H1 (cell line): ENCODE measurements at regions not wholly inside any gene's neighbourhood (a gene's known extent, or its start where the extent isn't known, plus 50 kb on each side); places are given as distances from the start of the nearest gene placed in this dataset.

Experiments used
- CTCF ChIA-PET: fragments of 300-600 bp; sonication (Branson Sonifier 250); formaldehyde crosslinking; loops from one replicate; lab custom pipeline; 2021; ENCODE audit not compliant: partially characterized antibody; lab: Charles Lee
- POLR2A ChIA-PET: fragments of 300-600 bp; sonication (Branson Sonifier 250); formaldehyde crosslinking; loops from one replicate; lab custom pipeline; 2021; ENCODE audit warnings: inconsistent platforms; ENCODE audit not compliant: partially characterized antibody; lab: Charles Lee
- DNase-seq, 2 experiments: peaks; one replicate each; pipeline versions ENCODE4 v3.0.0 to v3.0.0-alpha.2; 2010 to 2022; ENCODE audit warnings: low spot score in 2 of 2, low read depth in 1 of 2, mixed read lengths in 1 of 2
- FAIRE-seq: peaks from 2 replicates; lab custom pipeline; 2011; peaks lifted over from hg19 to GRCh38; lab: Jason Lieb, UNC
- H2AFZ ChIP-seq: 2 replicates; pipeline ENCODE4 v1.8.1; 2012; ENCODE audit warnings: low read length, inconsistent platforms
- H2AK5ac ChIP-seq: 2 replicates; pipeline ENCODE4 v1.6.1; 2013; ENCODE audit warnings: low read depth, low read length
- H2BK120ac ChIP-seq: replicated peaks from 2 replicates; pipeline ENCODE3; 2013; ENCODE audit warnings: low read depth, low read length, inconsistent platforms
- H2BK12ac ChIP-seq: 2 replicates; pipeline ENCODE4 v1.6.1; 2013; ENCODE audit warnings: low read depth, low read length
- H2BK15ac ChIP-seq: 2 replicates; pipeline ENCODE4 v1.6.1; 2013; ENCODE audit warnings: low read length
- H2BK20ac ChIP-seq: 2 replicates; pipeline ENCODE4 v1.6.1; 2013; ENCODE audit warnings: low read length
- H2BK5ac ChIP-seq: 2 replicates; pipeline ENCODE4 v1.6.1; 2013; ENCODE audit warnings: low read depth, low read length
- H3K14ac ChIP-seq: 2 replicates; pipeline ENCODE4 v1.6.1; 2013; ENCODE audit warnings: inconsistent platforms; ENCODE audit not compliant: insufficient read length
- H3K18ac ChIP-seq: 2 replicates; pipeline ENCODE4 v1.6.1; 2013; ENCODE audit warnings: low read length; ENCODE audit errors: extremely low read depth
- H3K23ac ChIP-seq: 2 replicates; pipeline ENCODE4 v1.6.1; 2013; ENCODE audit warnings: inconsistent platforms; ENCODE audit not compliant: insufficient read length
- H3K23me2 ChIP-seq: 2 replicates; pipeline ENCODE4 v1.6.1; 2013; ENCODE audit warnings: low read depth, low read length
- H3K27ac ChIP-seq: 2 replicates; pipeline ENCODE4 v1.6.1; 2011; ENCODE audit warnings: low read depth, low read length, inconsistent platforms
- H3K27me3 ChIP-seq, 4 experiments: replicated peaks in 1 of 4; 1 replicate in 1 of 4; 2 replicates in 3 of 4; pipeline versions ENCODE4 v1.6.1 to v1.8.1; 2011 to 2013; ENCODE audit warnings: low read length in 3 of 4, mild to moderate bottlenecking in 3 of 4, inconsistent platforms in 2 of 4, mixed read lengths in 2 of 4, moderate library complexity in 1 of 4; ENCODE audit not compliant: control insufficient read depth in 3 of 4, insufficient read depth in 3 of 4; ENCODE audit errors: extremely low read depth in 1 of 4
- H3K36me3 ChIP-seq, 4 experiments: 2 replicates each; pipeline versions ENCODE4 v1.6.1 to v1.8.1; 2011 to 2013; ENCODE audit warnings: mild to moderate bottlenecking in 4 of 4, low read length in 3 of 4, moderate library complexity in 2 of 4, control low read depth in 1 of 4, inconsistent platforms in 1 of 4; ENCODE audit not compliant: insufficient read depth in 4 of 4, control insufficient read depth in 2 of 4
- H3K4ac ChIP-seq: replicated peaks from 2 replicates; pipeline ENCODE3; 2013; ENCODE audit warnings: low read length, low read depth, mixed read lengths, inconsistent platforms; ENCODE audit not compliant: insufficient read length
- H3K4me1 ChIP-seq, 4 experiments: replicated peaks in 1 of 4; 1 replicate in 1 of 4; 2 replicates in 3 of 4; pipeline versions ENCODE4 v1.6.1 to v1.8.1; 2011 to 2013; ENCODE audit warnings: low read length in 3 of 4, inconsistent platforms in 2 of 4, mixed read lengths in 1 of 4; ENCODE audit not compliant: insufficient read depth in 4 of 4, control insufficient read depth in 3 of 4
- H3K4me2 ChIP-seq, 2 experiments: 2 replicates each; pipeline versions ENCODE4 v1.6.1 to v1.8.1; 2011 to 2013; ENCODE audit warnings: low read depth in 2 of 2, low read length in 2 of 2, control low read depth in 1 of 2, inconsistent platforms in 1 of 2, mild to moderate bottlenecking in 1 of 2; ENCODE audit not compliant: insufficient read depth in 1 of 2
- H3K4me3 ChIP-seq, 4 experiments: fragments of 200-600, 300-600 bp in 1 of 4; sonication (generic), shearing (Covaris generic), sonication (Bioruptor Twin) in 1 of 4; 2 replicates each; pipeline versions ENCODE4 v1.5.1 to v1.8.1; 2011 to 2016; ENCODE audit warnings: low read length in 4 of 4, low read depth in 3 of 4, control low read depth in 2 of 4, inconsistent platforms in 2 of 4, mild to moderate bottlenecking in 2 of 4, mixed read lengths in 1 of 4, moderate library complexity in 1 of 4; ENCODE audit not compliant: insufficient read depth in 2 of 4; ENCODE audit errors: extremely low read depth in 1 of 4
- H3K56ac ChIP-seq: replicated peaks from 2 replicates; pipeline ENCODE3; 2013; ENCODE audit warnings: low read depth, mild to moderate bottlenecking, mixed read lengths, low read length, inconsistent platforms; ENCODE audit not compliant: insufficient read length
- H3K79me1 ChIP-seq: 2 replicates; pipeline ENCODE4 v1.6.1; 2013; ENCODE audit warnings: low read depth, low read length, control low read depth
- H3K79me2 ChIP-seq, 2 experiments: 2 replicates each; pipeline versions ENCODE4 v1.6.1 to v1.8.1; 2012 to 2013; ENCODE audit warnings: low read length in 2 of 2, mild to moderate bottlenecking in 2 of 2, inconsistent platforms in 1 of 2; ENCODE audit not compliant: insufficient read depth in 2 of 2, control insufficient read depth in 1 of 2
- H3K9ac ChIP-seq, 4 experiments: replicated peaks in 1 of 4; 1 replicate in 1 of 4; 2 replicates in 3 of 4; pipeline versions ENCODE4 v1.6.1 to v1.8.1; 2011 to 2013; ENCODE audit warnings: low read depth in 3 of 4, low read length in 3 of 4, control low read depth in 2 of 4, mild to moderate bottlenecking in 2 of 4, moderate library complexity in 2 of 4, inconsistent platforms in 1 of 4; ENCODE audit errors: extremely low read depth in 1 of 4
- H3K9me3 ChIP-seq, 2 experiments: 2 replicates each; pipeline versions ENCODE4 v1.6.1 to v1.8.1; 2012 to 2013; ENCODE audit warnings: mild to moderate bottlenecking in 2 of 2, moderate library complexity in 2 of 2, control low read depth in 1 of 2, inconsistent platforms in 1 of 2, low read depth in 1 of 2, low read length in 1 of 2, mixed read lengths in 1 of 2; ENCODE audit not compliant: insufficient read depth in 2 of 2
- H4K20me1 ChIP-seq, 2 experiments: replicated peaks in 1 of 2; 2 replicates each; pipeline versions ENCODE3 to v1.8.1; 2011 to 2013; ENCODE audit warnings: inconsistent platforms in 2 of 2, low read length in 2 of 2, mild to moderate bottlenecking in 1 of 2; ENCODE audit not compliant: insufficient read depth in 2 of 2, control insufficient read depth in 1 of 2
- H4K5ac ChIP-seq: 2 replicates; pipeline ENCODE4 v1.6.1; 2013; ENCODE audit warnings: low read length, low read depth, mixed read lengths, inconsistent platforms; ENCODE audit not compliant: insufficient read length
- H4K8ac ChIP-seq: 2 replicates; pipeline ENCODE4 v1.8.0; 2013; ENCODE audit warnings: mild to moderate bottlenecking, moderate library complexity, low read length, inconsistent platforms; ENCODE audit not compliant: insufficient read depth; ENCODE audit errors: extremely low read depth
- H4K91ac ChIP-seq: replicated peaks from 2 replicates; pipeline ENCODE3; 2013; ENCODE audit warnings: low read length, mixed read lengths, inconsistent platforms; ENCODE audit not compliant: insufficient read length
- CEBPB ChIP-seq: IDR thresholded peaks from 2 replicates; pipeline ENCODE4 v1.6.1; 2012; ENCODE audit warnings: low read depth, low read length
- KDM5A ChIP-seq: fragments of 200-600 bp; IDR thresholded peaks from 2 replicates; pipeline ENCODE4 v1.7.1; 2012; ENCODE audit warnings: mild to moderate bottlenecking, low read length, inconsistent platforms, mixed read lengths
- RNF2 ChIP-seq: fragments of 200-900, 300-1000 bp; sonication (generic); IDR thresholded peaks from 2 replicates; pipeline ENCODE4 v1.7.1; 2016; ENCODE audit warnings: borderline replicate concordance, low read depth, mild to moderate bottlenecking, antibody characterized with exemption, low read length; ENCODE audit not compliant: poor library complexity, severe bottlenecking; ENCODE audit errors: missing control alignments
- TCF12 ChIP-seq: IDR thresholded peaks from 2 replicates; pipeline ENCODE4 v1.6.1; 2011; ENCODE audit warnings: low read depth, mild to moderate bottlenecking, low read length
- WGBS, 2 experiments: shearing (Covaris generic) in 1 of 2; methylation state at CpG; one replicate each; pipeline versions ENCODE4 v1.1.6 to v1.1.7; 2013 to 2015; ENCODE audit warnings: low lambda C conversion rate in 2 of 2, mixed read lengths in 2 of 2, inconsistent platforms in 1 of 2, low coverage in 1 of 2, missing lambda C conversion rate in 1 of 2; ENCODE audit not compliant: insufficient replicate concordance in 2 of 2, insufficient coverage in 1 of 2, insufficient read length in 1 of 2; ENCODE audit errors: extremely low coverage in 1 of 2, missing lambda C conversion rate in 1 of 2; 5-methylcytosine and 5-hydroxymethylcytosine counted together

DNA sequence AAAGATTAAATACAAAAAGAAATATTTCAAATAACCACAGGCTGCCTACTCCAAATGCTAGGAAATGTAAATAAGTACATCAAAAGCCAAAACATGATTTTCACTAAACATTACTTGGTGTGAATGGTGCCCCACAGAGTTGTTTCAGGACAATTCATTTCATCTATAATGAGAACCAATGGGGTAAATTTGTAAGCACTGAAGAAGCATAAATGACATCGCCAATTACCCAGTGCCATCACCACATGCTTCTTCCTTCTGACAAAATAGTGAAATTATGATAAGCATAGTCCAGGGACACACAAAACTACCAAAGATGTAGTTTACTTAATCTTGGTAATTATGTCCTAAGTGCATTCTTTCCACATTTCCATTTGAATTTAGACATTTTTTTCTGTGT is 510.4 kb upstream of the TYRP1 start:
- H3K4ac ChIP-seq, result no peak overlapping the region

More for the DNA sequence above, 510.4 kb upstream of the TYRP1 start:
- Histone ChIP-seq H2AFZ (no peak overlapping the region), H3K56ac (no peak overlapping the region), H2BK12ac (no peak overlapping the region), H4K5ac (no peak overlapping the region), H3K23me2 (no peaks in the 10 kb centered on the region), H2AK5ac (no peak overlapping the region), H2BK120ac (no peak overlapping the region), H4K8ac (no peak overlapping the region), H4K91ac (no peak overlapping the region), H3K4me3 (no peak overlapping the region), H4K20me1 (no peaks in the 10 kb centered on the region), H3K36me3 (no peaks in the 10 kb centered on the region), H2BK15ac (no peak overlapping the region), H3K4me1 (no peaks in the 10 kb centered on the region), H2BK5ac (no peak overlapping the region), H3K23ac (no peak overlapping the region), H3K79me2 (no peaks in the 10 kb centered on the region), H3K14ac (no peak overlapping the region), H3K9me3 (no peaks in the 10 kb centered on the region), H2BK20ac (no peak overlapping the region), H3K18ac (no peak overlapping the region), H3K79me1 (no peaks in the 10 kb centered on the region), H3K4me2 (no peak overlapping the region), H3K27me3 (no peaks in the 10 kb centered on the region), H3K9ac (no peak overlapping the region), H3K27ac (no peak overlapping the region)
- DNase-seq, result no peak
- TF ChIP-seq TCF12 (no peak), CEBPB (no peak), KDM5A (no peak), RNF2 (no peak)
- ChIA-PET CTCF (no interaction called here), POLR2A (no interaction called here)
- 100% methylated on average over 1 of the region's 1 CpG; no CpG with 5 or more reads in 1 of the 2 experiments for WGBS, 2 experiments
- no peak for FAIRE-seq
